ENCODE measurements at regions not wholly inside any gene's neighbourhood (a gene's known extent, or its start where the extent isn't known, plus 50 kb on each side); places are given as distances from the start of the nearest gene placed in this dataset.

DNA sequence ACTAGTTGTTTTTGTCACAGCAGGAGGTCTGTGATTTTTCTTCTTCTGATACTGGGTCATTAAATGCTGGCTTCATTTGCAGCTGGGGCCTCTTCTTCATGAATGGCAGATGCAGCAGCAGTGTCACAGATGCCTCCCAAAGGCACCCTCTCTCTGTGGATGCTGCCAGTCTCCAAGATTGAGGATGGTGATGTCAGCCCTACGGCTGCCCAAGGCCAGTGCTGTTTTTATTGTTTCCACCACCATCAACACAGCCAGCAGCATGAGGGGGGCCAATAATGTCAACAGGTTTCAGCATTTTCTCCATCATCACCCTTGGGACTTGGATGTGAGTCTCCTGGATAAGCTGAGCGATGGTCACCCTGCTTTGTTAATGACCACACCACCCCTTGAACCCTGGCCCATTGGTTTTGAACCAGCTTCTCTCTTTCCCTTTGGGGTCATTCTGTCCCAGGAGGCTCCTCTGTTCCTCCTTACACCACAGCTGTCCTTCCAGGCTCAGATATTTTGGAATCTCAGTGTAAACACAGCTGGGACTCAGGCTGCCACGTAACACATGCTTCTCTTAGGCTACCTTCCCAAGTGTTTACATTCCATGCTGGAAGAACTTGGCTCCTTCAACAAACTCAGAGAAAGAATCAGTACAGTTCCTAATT, 151.7 kb upstream of the DDHD1 start:
- no peak overlapping the region for H3K4me3 ChIP-seq
- H3K36me3 ChIP-seq (ENCODE audit: insufficient read depth in 1 of 2, low read depth in 1 of 2): no peaks in the 10 kb centered on the region
- intact Hi-C loops (cut with DNase I): loop anchor here (2.0 to 10.0 kb wide), 3 partner anchors 250 to 483 kb away; no protein-coding TSS in a partner anchor
- ATAC-seq: peak in 2 of 4 donors; percentile 37 to 52
- H3K27me3 ChIP-seq (ENCODE audit: insufficient read depth in 3 of 3, low read length in 2 of 3): no peaks in the 10 kb centered on the region
- TF ChIP-seq CTCF (IDR thresholded peaks at IDR 0.05): no peak
- H3K9me3 ChIP-seq: no peaks in the 10 kb centered on the region
- no peak overlapping the region for H3K27ac ChIP-seq
- 55 to 71% (median 55%) methylated on average over 3 of the region's 3 CpGs for WGBS, 3 donors
- H3K4me1 ChIP-seq: no peaks in the 10 kb centered on the region
- DNase-seq: peak in 1 of 2 donors; percentile 46

DNA sequence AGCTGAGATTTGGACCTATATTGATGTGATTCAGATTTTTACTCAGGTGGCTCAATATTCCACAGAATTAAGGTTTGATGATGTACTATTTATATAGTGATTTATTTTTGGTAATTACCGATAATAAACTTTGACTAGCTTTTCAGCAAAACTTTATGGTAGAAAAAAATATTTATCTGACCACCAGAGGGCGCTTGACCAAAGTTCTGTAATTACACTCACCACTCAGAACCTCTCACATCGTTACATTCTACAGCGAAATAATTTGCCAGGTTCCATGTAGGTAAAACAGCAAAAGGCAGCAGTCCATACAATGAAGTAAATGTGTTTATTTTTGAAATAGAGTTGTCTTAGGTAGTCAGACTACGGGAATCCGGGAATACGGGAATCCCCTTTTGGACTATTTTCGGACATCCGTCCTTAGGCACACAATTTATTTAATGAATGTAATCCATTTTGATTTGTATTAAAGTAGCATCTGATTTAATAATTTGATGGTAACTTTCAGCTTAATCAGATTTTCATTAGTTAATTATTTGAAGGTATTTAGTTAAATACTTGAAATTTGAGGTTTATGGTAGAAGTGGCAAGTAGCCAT, 143.0 kb upstream of the DDHD1 start:
- Histone ChIP-seq H3K27ac (no peak overlapping the region), H3K36me3 (ENCODE audit: insufficient read depth in 1 of 2, low read depth in 1 of 2) (no peaks in the 10 kb centered on the region), H3K4me1 (no peaks in the 10 kb centered on the region), H3K9me3 (no peaks in the 10 kb centered on the region), H3K27me3 (ENCODE audit: insufficient read depth in 3 of 3, low read length in 2 of 3) (no peaks in the 10 kb centered on the region), H3K4me3 (no peak overlapping the region)
- DNase-seq (no peak), ATAC-seq (no peak)
- TF ChIP-seq CTCF (IDR thresholded peaks at IDR 0.05): peak; percentile 72
- intact Hi-C loops (cut with DNase I): loop anchor here in 1 of 2 donors (10.0 kb wide), 2 partner anchors 141 to 1049 kb away; partner anchors contain the start of gene DDHD1
- 45 to 50% (median 47%) methylated on average over 9 of the region's 9 CpGs for WGBS, 3 donors

DNA sequence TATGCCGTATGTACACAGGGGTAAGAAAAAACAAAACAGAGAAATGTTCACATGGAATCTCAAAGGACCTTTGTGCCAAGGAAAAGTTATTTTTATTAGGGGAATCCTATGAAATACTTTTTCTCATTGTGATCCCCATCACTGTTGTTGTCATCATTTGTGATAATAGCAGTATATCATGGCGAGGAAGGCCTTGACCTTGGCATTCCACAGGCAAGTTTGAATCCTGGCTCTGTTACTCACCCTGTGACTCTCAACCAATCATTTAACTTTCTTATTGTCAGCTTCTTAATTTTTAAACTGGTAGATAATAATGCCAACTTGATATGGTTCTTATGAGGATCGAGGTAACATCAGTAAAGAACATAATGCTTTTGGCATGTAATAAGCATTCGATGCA, 142.2 kb upstream of the DDHD1 start:
- H3K4me3 ChIP-seq: no peak overlapping the region
- no peak for ATAC-seq
- H3K27ac ChIP-seq: no peak overlapping the region
- no peaks in the 10 kb centered on the region for H3K4me1 ChIP-seq
- intact Hi-C loops (cut with DNase I): loop anchor here in 1 of 2 donors (10.0 kb wide), 2 partner anchors 141 to 1049 kb away; partner anchors contain the start of gene DDHD1
- no peaks in the 10 kb centered on the region for H3K36me3 ChIP-seq (ENCODE audit: insufficient read depth in 1 of 2, low read depth in 1 of 2)
- H3K9me3 ChIP-seq: no peaks in the 10 kb centered on the region
- 82 to 86% (median 84%) methylated on average over 4 of the region's 4 CpGs for WGBS, 3 donors
- DNase-seq: no peak
- no peak for TF ChIP-seq CTCF (IDR thresholded peaks at IDR 0.05)
- no peaks in the 10 kb centered on the region for H3K27me3 ChIP-seq (ENCODE audit: insufficient read depth in 3 of 3, low read length in 2 of 3)

GRCh38 chr14:53286301-53286700, 133.2 kb upstream of the DDHD1 start:
- intact Hi-C loops (cut with DNase I): no loop called here

More at GRCh38 chr14:53286301-53286700, 133.2 kb upstream of the DDHD1 start:
- Histone ChIP-seq H3K4me1 (no peaks in the 10 kb centered on the region), H3K36me3 (ENCODE audit: insufficient read depth in 1 of 2, low read depth in 1 of 2) (no peaks in the 10 kb centered on the region), H3K27ac (no peak overlapping the region), H3K27me3 (ENCODE audit: insufficient read depth in 3 of 3, low read length in 2 of 3) (no peaks in the 10 kb centered on the region), H3K9me3 (peaks cover 8% of the 10 kb centered on the region), H3K4me3 (no peak overlapping the region)
- no peak for ATAC-seq
- no peak for DNase-seq
- no peak for TF ChIP-seq CTCF (IDR thresholded peaks at IDR 0.05)

Data from psoas muscle (tissue), 7 donors.